ENCODE measurements at regions not wholly inside any gene's neighbourhood (a gene's known extent, or its start where the extent isn't known, plus 50 kb on each side); places are given as distances from the start of the nearest gene placed in this dataset.

DNA sequence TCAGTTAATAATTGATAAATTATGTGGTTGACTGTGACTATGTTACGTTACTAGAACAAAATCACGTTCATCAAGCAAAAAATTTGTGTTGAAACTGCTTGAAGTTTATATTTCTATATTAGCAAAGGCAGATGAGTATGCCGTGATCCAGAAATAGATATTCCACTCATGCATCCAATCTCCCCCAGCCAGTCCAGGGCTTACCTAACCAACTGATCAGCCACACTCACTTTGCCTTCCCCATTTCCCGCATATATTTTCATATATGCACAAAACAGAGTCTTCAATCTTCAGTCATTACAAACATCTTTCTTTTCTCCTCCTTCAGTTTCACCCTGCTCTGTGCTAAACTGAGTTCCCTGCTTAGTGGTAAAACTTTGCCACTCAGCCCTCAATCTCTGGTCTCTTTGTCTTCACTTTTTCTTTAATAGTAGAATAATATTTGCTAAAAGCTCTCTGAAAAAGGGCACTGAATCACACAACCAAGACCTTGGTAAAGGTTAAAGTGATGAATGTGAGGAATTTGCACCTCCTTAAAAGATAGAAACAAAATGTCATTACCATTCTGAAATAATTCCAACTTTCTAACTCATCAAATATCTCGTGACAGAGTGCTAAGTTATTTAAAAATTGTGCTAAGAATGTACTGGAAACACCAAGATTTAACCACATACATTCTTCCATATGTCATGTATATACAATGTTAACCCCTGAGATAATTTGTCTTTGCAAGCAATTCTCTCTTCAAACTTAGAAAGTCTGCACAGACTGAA lies 893.2 kb upstream of the CRIM1 start:
- TF ChIP-seq POLR2A (IDR thresholded peaks at IDR 0.05), result no peak
- TF ChIP-seq, protein P1, sequence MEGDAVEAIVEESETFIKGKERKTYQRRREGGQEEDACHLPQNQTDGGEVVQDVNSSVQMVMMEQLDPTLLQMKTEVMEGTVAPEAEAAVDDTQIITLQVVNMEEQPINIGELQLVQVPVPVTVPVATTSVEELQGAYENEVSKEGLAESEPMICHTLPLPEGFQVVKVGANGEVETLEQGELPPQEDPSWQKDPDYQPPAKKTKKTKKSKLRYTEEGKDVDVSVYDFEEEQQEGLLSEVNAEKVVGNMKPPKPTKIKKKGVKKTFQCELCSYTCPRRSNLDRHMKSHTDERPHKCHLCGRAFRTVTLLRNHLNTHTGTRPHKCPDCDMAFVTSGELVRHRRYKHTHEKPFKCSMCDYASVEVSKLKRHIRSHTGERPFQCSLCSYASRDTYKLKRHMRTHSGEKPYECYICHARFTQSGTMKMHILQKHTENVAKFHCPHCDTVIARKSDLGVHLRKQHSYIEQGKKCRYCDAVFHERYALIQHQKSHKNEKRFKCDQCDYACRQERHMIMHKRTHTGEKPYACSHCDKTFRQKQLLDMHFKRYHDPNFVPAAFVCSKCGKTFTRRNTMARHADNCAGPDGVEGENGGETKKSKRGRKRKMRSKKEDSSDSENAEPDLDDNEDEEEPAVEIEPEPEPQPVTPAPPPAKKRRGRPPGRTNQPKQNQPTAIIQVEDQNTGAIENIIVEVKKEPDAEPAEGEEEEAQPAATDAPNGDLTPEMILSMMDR (IDR thresholded peaks at IDR 0.05), result no peak
